ENCODE measurements at regions not wholly inside any gene's neighbourhood (a gene's known extent, or its start where the extent isn't known, plus 50 kb on each side); places are given as distances from the start of the nearest gene placed in this dataset.
"Not testable (repeated sequence)": the region's sequence is repeated elsewhere in the genome, so short reads cannot be mapped to it uniquely, and the experiment has no call there.

GRCh38 chr21:9732605-9733004 lies 788.8 kb upstream of the TPTE start:
- H3K4me3 ChIP-seq (ENCODE audit: low read length in 3 of 3); H3K9ac ChIP-seq (ENCODE audit: low read length in 3 of 3); H3K27ac ChIP-seq (ENCODE audit: low read depth in 2 of 2, low read length in 2 of 2); H3K36me3 ChIP-seq (ENCODE audit: control insufficient read depth in 2 of 3, insufficient read depth in 3 of 3, low read length in 3 of 3); intact Hi-C loops (cut with DNase I); FAIRE-seq; H3K27me3 ChIP-seq (ENCODE audit: control insufficient read depth, insufficient read depth, low read length); H3K4me1 ChIP-seq (ENCODE audit: control insufficient read depth in 2 of 3, insufficient read depth in 2 of 3, low read depth in 1 of 3, low read length in 3 of 3): not testable (repeated sequence)
- DNase-seq, result peak in 1 of 5 donors; percentile 41
- H3K9me3 ChIP-seq (ENCODE audit: control insufficient read depth in 2 of 3, insufficient read depth in 1 of 3, low read length in 3 of 3), result peaks cover 3 to 17% (median 3%) of the 10 kb centered on the region in 3 donors

- FAIRE-seq; H3K27me3 ChIP-seq (ENCODE audit: control insufficient read depth, insufficient read depth, low read length); H3K4me1 ChIP-seq (ENCODE audit: control insufficient read depth in 2 of 3, insufficient read depth in 2 of 3, low read depth in 1 of 3, low read length in 3 of 3); H3K9ac ChIP-seq (ENCODE audit: low read length in 3 of 3); H3K27ac ChIP-seq (ENCODE audit: low read depth in 2 of 2, low read length in 2 of 2); H3K36me3 ChIP-seq (ENCODE audit: control insufficient read depth in 2 of 3, insufficient read depth in 3 of 3, low read length in 3 of 3); intact Hi-C loops (cut with DNase I); DNase-seq: not testable (repeated sequence)
- Histone ChIP-seq H3K4me3 (ENCODE audit: low read length in 3 of 3) (peak overlapping the region in 1 of 3 donors; percentile 11), H3K9me3 (ENCODE audit: control insufficient read depth in 2 of 3, insufficient read depth in 1 of 3, low read length in 3 of 3) (peaks cover 3 to 17% (median 3%) of the 10 kb centered on the region in 3 donors)
These were observed 787.4 kb upstream of the TPTE start for GRCh38 chr21:9733761-9734558.

GRCh38 chr21:9735421-9735961 lies 785.9 kb upstream of the TPTE start:
- TF ChIP-seq CTCF (IDR thresholded peaks at IDR 0.05; ENCODE audit: borderline replicate concordance, extremely low read depth, insufficient read depth), result no peak
- Histone ChIP-seq H3K27me3 (ENCODE audit: control insufficient read depth, insufficient read depth, low read length) (no peaks in the 10 kb centered on the region), H3K27ac (ENCODE audit: low read depth in 2 of 2, low read length in 2 of 2) (no peak overlapping the region), H3K4me3 (ENCODE audit: low read length in 3 of 3) (no peak overlapping the region), H3K9ac (ENCODE audit: low read length in 3 of 3) (no peak overlapping the region), H3K36me3 (ENCODE audit: control insufficient read depth in 2 of 3, insufficient read depth in 3 of 3, low read length in 3 of 3) (no peaks in the 10 kb centered on the region), H3K4me1 (ENCODE audit: control insufficient read depth in 2 of 3, insufficient read depth in 2 of 3, low read depth in 1 of 3, low read length in 3 of 3) (no peaks in the 10 kb centered on the region), H3K9me3 (ENCODE audit: control insufficient read depth in 2 of 3, insufficient read depth in 1 of 3, low read length in 3 of 3) (peaks cover 3 to 17% (median 3%) of the 10 kb centered on the region in 3 donors)
- intact Hi-C loops (cut with DNase I), result no loop called here
- FAIRE-seq (no peak), DNase-seq (peak in 1 of 5 donors; percentile 83)

GRCh38 chr21:9737301-9737700 lies 784.1 kb upstream of the TPTE start:
- H3K36me3 ChIP-seq (ENCODE audit: control insufficient read depth in 2 of 3, insufficient read depth in 3 of 3, low read length in 3 of 3); DNase-seq; H3K9ac ChIP-seq (ENCODE audit: low read length in 3 of 3); H3K27ac ChIP-seq (ENCODE audit: low read depth in 2 of 2, low read length in 2 of 2); intact Hi-C loops (cut with DNase I); H3K27me3 ChIP-seq (ENCODE audit: control insufficient read depth, insufficient read depth, low read length); FAIRE-seq; H3K4me1 ChIP-seq (ENCODE audit: control insufficient read depth in 2 of 3, insufficient read depth in 2 of 3, low read depth in 1 of 3, low read length in 3 of 3); H3K4me3 ChIP-seq (ENCODE audit: low read length in 3 of 3): not testable (repeated sequence)
- peaks cover 3 to 17% (median 3%) of the 10 kb centered on the region in 3 donors for H3K9me3 ChIP-seq (ENCODE audit: control insufficient read depth in 2 of 3, insufficient read depth in 1 of 3, low read length in 3 of 3)

GRCh38 chr21:9737871-9738515 lies 783.4 kb upstream of the TPTE start:
- H3K27me3 ChIP-seq (ENCODE audit: control insufficient read depth, insufficient read depth, low read length); H3K36me3 ChIP-seq (ENCODE audit: control insufficient read depth in 2 of 3, insufficient read depth in 3 of 3, low read length in 3 of 3); FAIRE-seq; H3K27ac ChIP-seq (ENCODE audit: low read depth in 2 of 2, low read length in 2 of 2); intact Hi-C loops (cut with DNase I); H3K4me3 ChIP-seq (ENCODE audit: low read length in 3 of 3); H3K4me1 ChIP-seq (ENCODE audit: control insufficient read depth in 2 of 3, insufficient read depth in 2 of 3, low read depth in 1 of 3, low read length in 3 of 3); H3K9ac ChIP-seq (ENCODE audit: low read length in 3 of 3): not testable (repeated sequence)
- peaks cover 3 to 17% (median 3%) of the 10 kb centered on the region in 3 donors for H3K9me3 ChIP-seq (ENCODE audit: control insufficient read depth in 2 of 3, insufficient read depth in 1 of 3, low read length in 3 of 3)
- peak in 3 of 5 donors; percentile 3 to 34 (median 25) for DNase-seq
